ENCODE measurements at regions not wholly inside any gene's neighbourhood (a gene's known extent, or its start where the extent isn't known, plus 50 kb on each side); places are given as distances from the start of the nearest gene placed in this dataset.

DNA sequence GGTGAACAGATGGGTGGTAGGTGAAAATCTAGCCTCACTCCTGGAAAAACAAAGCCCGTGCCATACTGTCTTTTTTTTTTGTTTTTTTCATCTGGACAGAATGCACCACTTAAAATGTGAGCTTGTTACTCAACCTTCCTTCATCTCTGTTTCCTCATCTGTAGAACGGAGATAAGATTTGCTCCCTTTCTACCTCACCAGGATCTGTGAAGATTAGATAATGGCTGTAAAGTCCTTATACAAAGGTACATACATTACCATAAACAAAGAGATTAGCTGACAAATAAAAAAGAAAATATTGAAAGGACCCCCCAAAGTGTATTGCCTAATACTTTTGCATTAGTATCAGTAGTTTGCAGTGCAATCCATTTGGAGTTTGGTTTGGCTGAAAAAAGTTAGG is 75.4 kb upstream of the ZEB2 start:
- Histone ChIP-seq H3K4me2 (peak overlapping the region; percentile 71 to 94 (median 79); a peak in 21 of 22 replicates), H3K9me3 (replicated peaks in 1 of 11) (peaks cover 13 to 35% (median 26%) of the 10 kb centered on the region in 11 experiments; a peak in 20 of 22 replicates), H3K9ac (0 out of 22 replicates have a peak overlapping the region, but pooled peaks of 1 of the 11 experiments have one; percentile 22), H3K27me3 (no peaks in the 10 kb centered on the region), H3K36me3 (no peaks in the 10 kb centered on the region), H4K20me1 (no peaks in the 10 kb centered on the region), H3K27ac (peak overlapping the region in 2 of 11 experiments; percentile 6 to 68; a peak in 3 of 22 replicates), H3K4me3 (no peak overlapping the region), H3K4me1 (peaks cover 38 to 49% (median 46%) of the 10 kb centered on the region in 10 experiments)
- TF ChIP-seq Cebpa-rat (IDR thresholded peaks at IDR 0.05), result no peak

DNA sequence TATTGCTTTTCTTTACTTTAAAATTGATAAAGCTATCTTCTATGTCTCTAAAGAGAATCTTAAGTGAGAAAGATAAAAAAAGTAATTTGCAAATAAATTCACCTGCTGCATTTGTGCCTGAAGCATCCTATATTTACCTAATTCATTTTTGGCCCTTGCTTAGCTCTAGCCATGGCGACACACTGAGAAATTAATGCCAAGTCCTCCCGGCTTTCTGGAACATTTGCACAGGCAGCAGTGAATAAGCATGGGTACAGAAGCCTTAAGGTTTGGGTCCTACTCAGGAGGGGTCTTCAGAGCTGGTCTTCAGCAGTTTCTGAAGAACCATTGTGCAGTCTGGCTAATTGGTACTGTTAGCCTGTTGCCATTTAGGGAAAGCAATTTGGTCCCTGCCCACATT is 73.9 kb upstream of the ZEB2 start:
- H3K4me1 ChIP-seq, result peaks cover 38 to 49% (median 44%) of the 10 kb centered on the region in 10 experiments
- H3K4me2 ChIP-seq, result no peak overlapping the region
- no peaks in the 10 kb centered on the region for H3K36me3 ChIP-seq
- H4K20me1 ChIP-seq, result no peaks in the 10 kb centered on the region
- H3K27ac ChIP-seq, result no peak overlapping the region
- H3K4me3 ChIP-seq, result no peak overlapping the region
- TF ChIP-seq Cebpa-rat (IDR thresholded peaks at IDR 0.05), result no peak
- peaks cover 11 to 34% (median 22%) of the 10 kb centered on the region in 11 experiments; a peak in 19 of 22 replicates for H3K9me3 ChIP-seq (replicated peaks in 1 of 11)
- H3K9ac ChIP-seq, result no peak overlapping the region
- no peaks in the 10 kb centered on the region for H3K27me3 ChIP-seq

DNA sequence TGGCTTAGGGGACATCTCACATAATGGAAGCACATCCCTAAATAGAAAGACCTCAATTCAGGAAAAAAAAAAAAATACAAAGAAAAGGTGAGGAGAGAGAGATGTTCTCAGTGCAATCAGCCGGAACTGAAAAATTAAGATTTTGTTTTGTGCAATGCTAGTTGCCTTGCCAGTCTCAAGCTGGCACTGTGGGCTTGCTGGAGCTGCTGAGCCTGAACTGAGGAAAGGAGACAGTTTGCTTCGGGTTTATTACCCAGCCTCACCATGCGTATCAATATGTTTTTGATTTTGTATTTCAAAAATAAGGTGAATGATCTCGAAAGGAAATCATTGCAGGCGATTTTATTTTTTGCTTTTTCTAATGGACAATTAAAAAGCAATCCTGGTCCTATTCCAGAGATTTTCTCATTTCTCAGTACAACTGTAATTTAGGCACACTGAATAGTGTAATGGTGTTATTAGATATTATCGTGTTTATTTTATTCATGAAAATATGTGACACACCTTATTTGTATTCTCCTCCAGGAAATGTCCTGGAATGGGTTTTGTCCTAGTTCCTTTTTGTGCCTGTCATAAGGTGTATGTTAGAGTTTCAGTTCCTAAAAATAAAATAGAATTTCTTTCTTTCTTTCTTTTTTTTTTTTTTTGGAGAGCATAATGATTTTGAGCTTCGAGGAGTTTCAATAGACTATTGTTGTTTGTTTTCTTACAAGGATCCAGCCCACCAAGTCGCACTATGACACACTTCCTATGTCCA is 72.8 kb upstream of the ZEB2 start:
- H3K27me3 ChIP-seq, result no peaks in the 10 kb centered on the region

DNA sequence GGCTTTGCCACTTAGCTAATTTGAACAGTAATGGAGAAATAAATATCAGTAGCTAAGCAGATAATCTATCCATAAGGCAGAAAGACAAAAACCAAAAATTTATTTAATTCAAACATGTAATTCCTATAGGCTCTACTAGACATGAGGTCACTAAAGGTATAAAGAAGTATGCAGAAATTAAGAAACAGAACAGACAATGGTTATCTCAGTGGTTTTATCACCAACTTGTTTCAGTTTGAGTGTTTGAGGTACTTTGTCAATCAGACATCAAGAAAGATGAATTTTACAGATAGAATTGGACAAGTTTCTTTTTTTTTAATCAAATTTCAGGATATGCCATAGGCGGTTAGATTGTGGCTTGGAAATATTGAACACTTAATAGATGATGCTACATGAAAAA is 67.4 kb upstream of the ZEB2 start:
- H3K27me3 ChIP-seq, result peaks cover 0 to 6% (median 0%) of the 10 kb centered on the region in 11 experiments; a peak in 3 of 22 replicates
- no peak overlapping the region for H3K27ac ChIP-seq
- H3K36me3 ChIP-seq, result no peaks in the 10 kb centered on the region
- peaks cover 2 to 21% (median 9%) of the 10 kb centered on the region in 10 experiments for H3K4me1 ChIP-seq
- no peak overlapping the region for H3K4me3 ChIP-seq
- H4K20me1 ChIP-seq, result no peaks in the 10 kb centered on the region
- no peak overlapping the region for H3K4me2 ChIP-seq
- peaks cover 0 to 22% (median 7%) of the 10 kb centered on the region in 11 experiments; a peak in 10 of 22 replicates for H3K9me3 ChIP-seq (replicated peaks in 1 of 11)
- TF ChIP-seq Cebpa-rat (IDR thresholded peaks at IDR 0.05), result no peak
- no peak overlapping the region for H3K9ac ChIP-seq

More for the DNA sequence above, 72.8 kb upstream of the ZEB2 start:
- peaks cover 38 to 49% (median 44%) of the 10 kb centered on the region in 10 experiments for H3K4me1 ChIP-seq
- H3K9ac ChIP-seq, result no peak overlapping the region
- TF ChIP-seq Cebpa-rat (IDR thresholded peaks at IDR 0.05), result no peak
- H4K20me1 ChIP-seq, result no peaks in the 10 kb centered on the region
- H3K27ac ChIP-seq, result no peak overlapping the region
- no peak overlapping the region for H3K4me3 ChIP-seq
- H3K36me3 ChIP-seq, result no peaks in the 10 kb centered on the region
- H3K4me2 ChIP-seq, result peak overlapping the region; percentile 13 to 52 (median 38); a peak in 19 of 22 replicates
- H3K9me3 ChIP-seq (replicated peaks in 1 of 11), result peaks cover 0 to 23% (median 11%) of the 10 kb centered on the region in 11 experiments; a peak in 15 of 22 replicates

DNA sequence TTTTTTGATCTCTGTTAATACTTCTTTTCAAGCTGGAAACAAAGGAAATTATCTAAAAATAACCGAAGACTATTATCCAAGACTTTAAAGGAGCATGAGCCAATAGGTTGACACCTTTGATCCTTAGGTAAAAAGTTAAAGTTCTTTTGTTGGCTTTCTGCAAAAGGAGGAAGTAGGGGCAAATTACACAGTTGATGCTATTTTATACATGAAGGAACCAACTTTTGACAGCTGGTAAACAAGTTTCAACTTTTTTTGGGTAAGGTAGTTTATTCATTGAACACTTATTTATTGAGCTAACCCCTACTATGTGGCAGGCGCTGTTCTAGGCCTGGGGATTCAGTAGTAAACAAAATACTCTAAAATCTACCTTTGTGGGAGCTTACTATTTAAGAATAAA is 66.6 kb upstream of the ZEB2 start:
- TF ChIP-seq Cebpa-rat (IDR thresholded peaks at IDR 0.05), result no peak
- no peaks in the 10 kb centered on the region for H3K36me3 ChIP-seq
- H3K9ac ChIP-seq, result no peak overlapping the region
- H3K4me2 ChIP-seq, result peak overlapping the region in 4 of 11 experiments; percentile 7 to 51 (median 18); a peak in 5 of 22 replicates
- peaks cover 0 to 14% (median 5%) of the 10 kb centered on the region in 11 experiments; a peak in 3 of 22 replicates for H3K27me3 ChIP-seq
- H3K9me3 ChIP-seq (replicated peaks in 1 of 11), result peaks cover 0 to 22% (median 7%) of the 10 kb centered on the region in 11 experiments; a peak in 10 of 22 replicates
- no peak overlapping the region for H3K4me3 ChIP-seq
- no peak overlapping the region for H3K27ac ChIP-seq
- no peaks in the 10 kb centered on the region for H4K20me1 ChIP-seq
- peaks cover 5 to 17% (median 9%) of the 10 kb centered on the region in 10 experiments; a peak in 15 of 20 replicates for H3K4me1 ChIP-seq

DNA sequence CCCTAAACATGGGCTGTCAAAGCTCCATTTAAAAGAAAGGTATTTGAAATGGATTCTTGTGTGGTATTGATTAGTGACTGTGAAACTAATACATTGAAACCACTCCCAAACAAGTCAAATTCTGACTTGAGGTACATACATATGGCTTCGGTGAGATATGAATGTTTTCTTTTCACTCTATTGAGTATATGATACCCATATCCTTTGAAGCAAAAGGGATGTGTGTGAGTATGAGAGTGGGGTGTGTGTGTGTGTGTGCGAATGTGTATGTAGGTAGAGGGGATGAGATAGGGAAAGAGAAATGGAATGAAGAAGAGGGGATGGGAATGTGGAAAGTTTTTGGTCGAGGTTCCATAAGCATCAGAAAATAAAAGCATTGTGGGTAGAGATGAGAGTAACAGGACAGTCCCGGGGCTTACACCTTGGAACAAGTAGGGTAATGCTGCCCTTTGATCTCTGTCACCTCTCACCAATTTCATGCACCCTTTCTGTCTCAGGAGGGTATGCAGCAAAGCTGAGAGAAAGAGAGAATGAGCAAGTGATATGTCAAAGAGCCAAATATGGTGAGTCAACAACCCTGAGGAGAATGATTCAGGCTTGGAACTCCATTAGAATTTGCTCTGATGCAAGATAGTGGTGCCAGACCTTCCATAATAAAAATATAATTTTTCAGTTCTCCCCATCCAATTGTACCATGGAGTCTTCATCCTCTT is 64.0 kb upstream of the ZEB2 start:
- peaks cover 0 to 17% (median 5%) of the 10 kb centered on the region in 11 experiments; a peak in 3 of 22 replicates for H3K27me3 ChIP-seq
- H4K20me1 ChIP-seq, result no peaks in the 10 kb centered on the region
- H3K36me3 ChIP-seq, result no peaks in the 10 kb centered on the region
- no peak overlapping the region for H3K4me2 ChIP-seq
- no peak for TF ChIP-seq Cebpa-rat (IDR thresholded peaks at IDR 0.05)
- peaks cover 0 to 4% (median 0%) of the 10 kb centered on the region in 11 experiments; a peak in 1 of 22 replicates for H3K9me3 ChIP-seq (replicated peaks in 1 of 11)
- H3K9ac ChIP-seq, result no peak overlapping the region
- no peak overlapping the region for H3K4me3 ChIP-seq
- H3K27ac ChIP-seq, result no peak overlapping the region
- H3K4me1 ChIP-seq, result peaks cover 5 to 24% (median 18%) of the 10 kb centered on the region in 10 experiments; a peak in 15 of 20 replicates

DNA sequence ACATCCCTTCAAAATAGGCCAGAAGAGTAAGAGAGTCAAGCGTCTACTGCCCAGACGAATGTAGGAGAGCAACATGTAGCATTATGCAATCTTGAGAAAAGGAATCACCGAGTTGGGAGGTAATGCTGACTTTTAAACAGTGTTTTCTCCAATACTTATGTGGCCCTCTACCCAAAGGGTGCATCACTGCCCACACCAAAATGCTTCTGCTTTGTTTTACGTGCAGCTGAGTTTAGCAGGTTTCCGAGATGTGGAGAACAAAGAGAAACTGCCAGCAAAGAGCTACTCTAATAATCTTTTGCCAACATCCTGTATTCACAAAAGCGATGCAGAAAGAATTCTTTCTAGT is 63.4 kb upstream of the ZEB2 start:
- Histone ChIP-seq H3K4me1 (peaks cover 5 to 24% (median 18%) of the 10 kb centered on the region in 10 experiments; a peak in 15 of 20 replicates), H3K4me3 (no peak overlapping the region), H3K27me3 (peaks cover 0 to 17% (median 5%) of the 10 kb centered on the region in 11 experiments; a peak in 3 of 22 replicates), H3K27ac (no peak overlapping the region), H4K20me1 (no peaks in the 10 kb centered on the region), H3K36me3 (no peaks in the 10 kb centered on the region), H3K9ac (no peak overlapping the region), H3K9me3 (replicated peaks in 1 of 11) (peaks cover 0 to 4% (median 0%) of the 10 kb centered on the region in 11 experiments; a peak in 1 of 22 replicates), H3K4me2 (peak overlapping the region in 2 of 11 experiments; percentile 4 to 12; a peak in 1 of 22 replicates)
- no peak for TF ChIP-seq Cebpa-rat (IDR thresholded peaks at IDR 0.05)

DNA sequence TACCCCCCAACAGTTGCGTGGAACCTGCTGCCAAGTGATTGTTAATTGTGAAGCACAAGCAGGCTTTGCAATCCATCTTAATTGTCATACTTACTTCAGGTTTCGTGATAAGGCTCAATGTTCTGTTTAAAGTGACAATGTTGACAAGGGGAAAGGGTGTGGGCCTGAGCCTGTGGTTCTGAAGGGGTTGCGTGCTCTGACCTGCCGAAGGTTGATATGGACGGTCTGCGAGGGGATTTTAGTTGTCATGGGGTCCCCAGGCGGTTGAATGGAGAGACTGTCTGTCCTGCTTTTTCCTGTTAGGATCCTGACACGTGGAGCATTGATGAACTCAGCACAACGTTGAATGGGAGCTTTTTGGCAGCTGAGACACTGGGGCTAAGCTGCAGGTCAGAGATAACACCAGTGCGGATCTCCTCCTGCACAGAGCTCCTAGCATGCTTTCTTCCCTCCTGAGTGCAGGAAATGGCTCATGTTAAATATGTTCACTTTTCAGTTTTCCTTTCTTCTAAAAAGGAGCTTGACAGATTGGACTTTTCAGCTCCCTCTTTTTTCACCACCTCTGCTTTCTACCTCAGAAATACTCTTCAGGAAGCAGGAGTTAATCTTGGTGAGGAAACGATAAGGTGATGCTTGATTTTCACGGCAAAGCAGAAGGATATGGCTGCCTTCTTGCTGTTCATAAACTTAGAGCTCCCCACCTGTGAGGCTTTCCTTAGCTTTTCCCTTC is 62.9 kb upstream of the ZEB2 start:
- Histone ChIP-seq H3K27ac (no peak overlapping the region), H3K4me2 (peak overlapping the region in 2 of 11 experiments; percentile 4 to 12; a peak in 1 of 22 replicates), H4K20me1 (no peaks in the 10 kb centered on the region), H3K36me3 (no peaks in the 10 kb centered on the region), H3K4me1 (peaks cover 5 to 24% (median 18%) of the 10 kb centered on the region in 10 experiments; a peak in 15 of 20 replicates), H3K27me3 (peaks cover 0 to 17% (median 5%) of the 10 kb centered on the region in 11 experiments; a peak in 3 of 22 replicates), H3K4me3 (no peak overlapping the region), H3K9me3 (replicated peaks in 1 of 11) (peaks cover 0 to 4% (median 0%) of the 10 kb centered on the region in 11 experiments; a peak in 1 of 22 replicates), H3K9ac (no peak overlapping the region)
- no peak for TF ChIP-seq Cebpa-rat (IDR thresholded peaks at IDR 0.05)
